CD14-positive monocyte (primary cell): ENCODE measurements at regions not wholly inside any gene's neighbourhood (a gene's known extent, or its start where the extent isn't known, plus 50 kb on each side); places are given as distances from the start of the nearest gene placed in this dataset.

ENCODE experiments used
- DNase-seq, 3 donors: peaks; one replicate each; pipeline ENCODE4 v3.0.0-alpha.2; 2011 to 2022
- H2AFZ ChIP-seq: 2 replicates; pipeline ENCODE4 v1.6.0; 2012; ENCODE audit warnings: mild to moderate bottlenecking, low read depth, low read length, inconsistent platforms; ENCODE audit not compliant: insufficient read depth, poor library complexity, severe bottlenecking
- H3K27ac ChIP-seq, 2 donors: 1 replicate in 1 of 2; 2 replicates in 1 of 2; pipeline ENCODE4 v1.5.1; 2012 to 2013; ENCODE audit warnings: low read length in 2 of 2, control low read depth in 1 of 2, inconsistent platforms in 1 of 2, low read depth in 1 of 2, mild to moderate bottlenecking in 1 of 2
- H3K27me3 ChIP-seq, 2 donors: one replicate each; pipeline versions ENCODE4 v1.6.0 to v1.6.1; 2011 to 2013; ENCODE audit warnings: low read length in 2 of 2; ENCODE audit not compliant: control insufficient read depth in 2 of 2, insufficient read depth in 2 of 2
- H3K36me3 ChIP-seq, 2 donors: replicated peaks in 1 of 2; 1 replicate in 1 of 2; 2 replicates in 1 of 2; pipeline versions ENCODE4 v1.5.1 to v1.6.1; 2012 to 2013; ENCODE audit warnings: low read length in 2 of 2, control low read depth in 1 of 2, inconsistent platforms in 1 of 2, mild to moderate bottlenecking in 1 of 2; ENCODE audit not compliant: insufficient read depth in 2 of 2, control insufficient read depth in 1 of 2
- H3K4me1 ChIP-seq, 2 donors: 1 replicate in 1 of 2; 2 replicates in 1 of 2; pipeline versions ENCODE4 v1.5.1 to v1.6.1; 2012 to 2013; ENCODE audit warnings: low read length in 2 of 2, control low read depth in 1 of 2, inconsistent platforms in 1 of 2, mild to moderate bottlenecking in 1 of 2, moderate library complexity in 1 of 2; ENCODE audit not compliant: insufficient read depth in 2 of 2, control insufficient read depth in 1 of 2
- H3K4me2 ChIP-seq: replicated peaks from 2 replicates; pipeline ENCODE3; 2012; ENCODE audit warnings: low read length, moderate library complexity, mild to moderate bottlenecking; ENCODE audit not compliant: poor library complexity, severe bottlenecking; ENCODE audit errors: extremely low read depth
- H3K4me3 ChIP-seq, 3 experiments: fragments of 200-600 bp in 1 of 3; sonication (generic) in 1 of 3; replicated peaks in 1 of 3; 1 replicate in 2 of 3; 2 replicates in 1 of 3; pipeline ENCODE4 v1.5.1; 2011 to 2013; ENCODE audit warnings: low read length in 3 of 3, mild to moderate bottlenecking in 3 of 3, control low read depth in 2 of 3, low read depth in 2 of 3, inconsistent platforms in 1 of 3, moderate library complexity in 1 of 3
- H3K79me2 ChIP-seq: 2 replicates; pipeline ENCODE4 v1.6.0; 2012; ENCODE audit warnings: mild to moderate bottlenecking, control low read depth, inconsistent platforms, low read length, moderate library complexity; ENCODE audit not compliant: insufficient read depth
- H3K9ac ChIP-seq: 2 replicates; pipeline ENCODE4 v1.6.0; 2017; ENCODE audit warnings: low read length, mild to moderate bottlenecking; ENCODE audit not compliant: insufficient read depth, poor library complexity, severe bottlenecking
- H3K9me3 ChIP-seq, 2 donors: replicated peaks in 1 of 2; 1 replicate in 1 of 2; 2 replicates in 1 of 2; pipeline versions ENCODE4 v1.5.1 to v1.6.1; 2012 to 2013; ENCODE audit warnings: low read length in 2 of 2, control low read depth in 1 of 2; ENCODE audit not compliant: control insufficient read depth in 1 of 2, insufficient read depth in 1 of 2
- H4K20me1 ChIP-seq: 2 replicates; pipeline ENCODE4 v1.6.0; 2012; ENCODE audit warnings: mild to moderate bottlenecking, low read length, control low read depth, moderate library complexity; ENCODE audit not compliant: insufficient read depth
- H3K27ac Mint-ChIP-seq, 7 donors: one replicate each; pipeline ENCODE4 v1.8.0; 2020; ENCODE audit warnings: mild to moderate bottlenecking in 7 of 7, mixed read lengths in 7 of 7, moderate library complexity in 6 of 7, inconsistent platforms in 2 of 7
- H3K27me3 Mint-ChIP-seq, 3 donors: one replicate each; pipeline ENCODE4 v1.8.0; 2021 to 2022; ENCODE audit warnings: low read depth in 3 of 3, mild to moderate bottlenecking in 3 of 3, mixed read lengths in 3 of 3, moderate library complexity in 3 of 3, inconsistent platforms in 1 of 3
- H3K36me3 Mint-ChIP-seq, 2 donors: one replicate each; pipeline ENCODE4 v1.8.0; 2020; ENCODE audit warnings: mixed read lengths in 2 of 2, inconsistent platforms in 1 of 2, mild to moderate bottlenecking in 1 of 2
- H3K4me1 Mint-ChIP-seq: one replicate; pipeline ENCODE4 v1.8.0; 2020; ENCODE audit warnings: mild to moderate bottlenecking, mixed read lengths
- H3K4me3 Mint-ChIP-seq, 2 donors: one replicate each; pipeline ENCODE4 v1.8.0; 2020; ENCODE audit warnings: mild to moderate bottlenecking in 2 of 2, mixed read lengths in 2 of 2, moderate library complexity in 1 of 2
- H3K9me3 Mint-ChIP-seq, 7 donors: one replicate each; pipeline ENCODE4 v1.8.0; 2020 to 2022; ENCODE audit warnings: mixed read lengths in 7 of 7, mild to moderate bottlenecking in 6 of 7, moderate library complexity in 6 of 7, inconsistent platforms in 2 of 7
- WGBS: methylation state at CpG from one replicate; pipeline ENCODE4 v1.1.5; 2013; ENCODE audit warnings: missing lambda C conversion rate; ENCODE audit not compliant: insufficient coverage; 5-methylcytosine and 5-hydroxymethylcytosine counted together
- intact Hi-C, 2 donors: fragments of 100-400 bp; cut with micrococcal nuclease; formaldehyde crosslinking; loops; one replicate each; pipeline versions ENCODE4 v1.15.0 to v1.15.1; 2023
- TF ChIP-seq, protein P1 (sequence below): fragments of 200-600 bp; IDR thresholded peaks from one replicate; pipeline ENCODE4 v1.8.0; 2022; ENCODE audit warnings: antibody characterized with exemption, mild to moderate bottlenecking

DNA sequence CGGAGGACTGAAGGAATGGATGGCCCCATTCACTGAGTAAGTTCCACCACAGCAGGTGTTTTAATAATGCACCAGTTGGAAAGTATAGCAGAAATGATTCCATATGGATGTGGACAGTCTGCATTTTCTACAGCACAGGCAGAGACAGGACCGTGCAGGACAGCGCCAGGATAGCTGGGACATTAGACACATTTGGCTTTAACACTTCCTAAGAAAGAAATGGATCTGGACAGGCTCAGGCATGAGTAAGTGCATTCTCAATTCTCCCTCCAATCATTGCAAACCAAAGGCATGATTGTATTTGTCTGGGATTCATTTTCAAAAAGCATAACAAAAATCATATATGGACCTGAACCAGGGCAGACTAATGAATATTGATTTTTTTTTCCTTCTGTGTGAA lies 233.0 kb upstream of the POU2AF2 start:
- Histone ChIP-seq H3K4me2 (no peak overlapping the region), H4K20me1 (no peaks in the 10 kb centered on the region), H3K27ac (no peak overlapping the region), H3K79me2 (no peaks in the 10 kb centered on the region), H3K9me3 (no peaks in the 10 kb centered on the region), H3K9ac (no peak overlapping the region), H3K36me3 (no peaks in the 10 kb centered on the region), H3K4me3 (no peak overlapping the region), H3K27me3 (no peaks in the 10 kb centered on the region), H2AFZ (no peak overlapping the region), H3K4me1 (peaks cover 28 to 33% of the 10 kb centered on the region in 2 donors)
- Mint-ChIP-seq H3K27ac (no peak overlapping the region), H3K9me3 (no peaks in the 10 kb centered on the region), H3K36me3 (peaks cover 0 to 1% of the 10 kb centered on the region in 2 donors), H3K4me1 (peaks cover 28% of the 10 kb centered on the region), H3K27me3 (peaks cover 0 to 6% (median 2%) of the 10 kb centered on the region in 3 donors), H3K4me3 (no peak overlapping the region)
- TF ChIP-seq, protein P1, sequence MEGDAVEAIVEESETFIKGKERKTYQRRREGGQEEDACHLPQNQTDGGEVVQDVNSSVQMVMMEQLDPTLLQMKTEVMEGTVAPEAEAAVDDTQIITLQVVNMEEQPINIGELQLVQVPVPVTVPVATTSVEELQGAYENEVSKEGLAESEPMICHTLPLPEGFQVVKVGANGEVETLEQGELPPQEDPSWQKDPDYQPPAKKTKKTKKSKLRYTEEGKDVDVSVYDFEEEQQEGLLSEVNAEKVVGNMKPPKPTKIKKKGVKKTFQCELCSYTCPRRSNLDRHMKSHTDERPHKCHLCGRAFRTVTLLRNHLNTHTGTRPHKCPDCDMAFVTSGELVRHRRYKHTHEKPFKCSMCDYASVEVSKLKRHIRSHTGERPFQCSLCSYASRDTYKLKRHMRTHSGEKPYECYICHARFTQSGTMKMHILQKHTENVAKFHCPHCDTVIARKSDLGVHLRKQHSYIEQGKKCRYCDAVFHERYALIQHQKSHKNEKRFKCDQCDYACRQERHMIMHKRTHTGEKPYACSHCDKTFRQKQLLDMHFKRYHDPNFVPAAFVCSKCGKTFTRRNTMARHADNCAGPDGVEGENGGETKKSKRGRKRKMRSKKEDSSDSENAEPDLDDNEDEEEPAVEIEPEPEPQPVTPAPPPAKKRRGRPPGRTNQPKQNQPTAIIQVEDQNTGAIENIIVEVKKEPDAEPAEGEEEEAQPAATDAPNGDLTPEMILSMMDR = no peak
- no CpG with 5 or more reads among the region's 3 CpGs for WGBS
- no peak for DNase-seq
- intact Hi-C loops = no loop called here

GRCh38 chr11:111011275-111011594 lies 234.3 kb upstream of the POU2AF2 start:
- Histone ChIP-seq H3K9ac (no peak overlapping the region), H3K27ac (no peak overlapping the region), H3K4me1 (peaks cover 16 to 20% of the 10 kb centered on the region in 2 donors), H3K36me3 (no peaks in the 10 kb centered on the region), H3K4me3 (no peak overlapping the region), H3K4me2 (no peak overlapping the region), H3K79me2 (no peaks in the 10 kb centered on the region), H3K27me3 (no peaks in the 10 kb centered on the region), H3K9me3 (no peaks in the 10 kb centered on the region), H4K20me1 (no peaks in the 10 kb centered on the region), H2AFZ (no peak overlapping the region)
- peaks cover 0 to 6% (median 5%) of the 10 kb centered on the region in 3 donors for H3K27me3 Mint-ChIP-seq
- DNase-seq = no peak
- TF ChIP-seq, protein P1 = no peak
- H3K4me3 Mint-ChIP-seq = no peak overlapping the region
- H3K9me3 Mint-ChIP-seq = no peaks in the 10 kb centered on the region
- intact Hi-C loops = no loop called here
- H3K27ac Mint-ChIP-seq = no peak overlapping the region
- peaks cover 0 to 1% of the 10 kb centered on the region in 2 donors for H3K36me3 Mint-ChIP-seq
- peaks cover 17% of the 10 kb centered on the region for H3K4me1 Mint-ChIP-seq
